K562 (cell line): ENCODE measurements at regions not wholly inside any gene's neighbourhood (a gene's known extent, or its start where the extent isn't known, plus 50 kb on each side); places are given as distances from the start of the nearest gene placed in this dataset.

ENCODE experiments used
- ATAC-seq: fragments of 200-7000 bp; cut with Tn5 transposase; 3 replicates; pipeline ENCODE4 v1.9.1; 2020; ENCODE audit warnings: moderate library complexity
- BruUV-seq: library from RNA; stranded (reverse); fragments of 400-500 nt; replicated peaks from 2 replicates; lab custom pipeline; 2021; lab: Mats Ljungman, UMichigan
- CTCF ChIA-PET: fragments of 300-600 bp; formaldehyde crosslinking; extraction: SDS; loops from one replicate; lab custom pipeline; 2021; ENCODE audit warnings: low intra/inter-chr PET ratio; lab: Yijun Ruan, JAX
- POLR2A ChIA-PET: fragments of 300-600, 350-650 bp; sonication (Branson Sonifier 250); formaldehyde crosslinking; extraction: SDS; loops from one replicate; lab custom pipeline; 2021; ENCODE audit warnings: antibody characterized with exemption, inconsistent platforms; lab: Yijun Ruan, JAX
- DNase-seq, 4 experiments: peaks; one replicate each; pipeline versions ENCODE4 v3.0.0 to v3.0.0-alpha.2; 2011 to 2018; ENCODE audit warnings: low spot score in 3 of 4, mixed read lengths in 3 of 4; ENCODE audit errors: extremely low read depth in 1 of 4
- FAIRE-seq: peaks from 2 replicates; lab custom pipeline; 2011; peaks lifted over from hg19 to GRCh38; lab: Jason Lieb, UNC
- H2AFZ ChIP-seq: 2 replicates; pipeline ENCODE4 v1.6.0; 2011; ENCODE audit warnings: low read depth, low read length, control low read depth, inconsistent platforms
- H3K27ac ChIP-seq: fragments of 200-600 bp; 3 replicates; pipeline ENCODE4 v1.8.0; 2011; ENCODE audit warnings: low read depth, mild to moderate bottlenecking, control low read depth, inconsistent platforms, low read length, moderate library complexity, mixed read lengths; ENCODE audit errors: extremely low read depth
- H3K27me3 ChIP-seq, 2 experiments: fragments of 300-600 bp in 1 of 2; 2 replicates in 1 of 2; 3 replicates in 1 of 2; pipeline versions ENCODE4 v1.6.0 to v1.8.0; 2011; ENCODE audit warnings: inconsistent platforms in 2 of 2, low read length in 2 of 2, mild to moderate bottlenecking in 1 of 2, mixed read lengths in 1 of 2, moderate library complexity in 1 of 2; ENCODE audit not compliant: control insufficient read depth in 2 of 2, insufficient read depth in 2 of 2
- H3K36me3 ChIP-seq: fragments of 300-600 bp; 3 replicates; pipeline ENCODE4 v1.8.0; 2011; ENCODE audit warnings: mild to moderate bottlenecking, low read length, inconsistent platforms; ENCODE audit not compliant: control insufficient read depth, insufficient read depth
- H3K4me1 ChIP-seq, 2 experiments: fragments of 200-600 bp in 1 of 2; replicated peaks in 1 of 2; 2 replicates in 1 of 2; 3 replicates in 1 of 2; pipeline versions ENCODE4 v1.5.1 to v1.8.0; 2011; ENCODE audit warnings: inconsistent platforms in 2 of 2, low read length in 2 of 2, mild to moderate bottlenecking in 1 of 2, mixed read lengths in 1 of 2, moderate library complexity in 1 of 2; ENCODE audit not compliant: control insufficient read depth in 2 of 2, insufficient read depth in 2 of 2
- H3K4me2 ChIP-seq: 2 replicates; pipeline ENCODE4 v1.6.1; 2011; ENCODE audit warnings: low read length, control low read depth, inconsistent platforms, mixed read lengths; ENCODE audit not compliant: insufficient read depth
- H3K4me3 ChIP-seq: fragments of 200-600 bp; sonication (generic), shearing (Covaris generic); 2 replicates; pipeline ENCODE4 v1.5.1; 2016; ENCODE audit warnings: control low read depth, inconsistent platforms
- H3K79me2 ChIP-seq: fragments of 200-600 bp; 3 replicates; pipeline ENCODE4 v1.8.0; 2011; ENCODE audit warnings: low read length, inconsistent platforms; ENCODE audit not compliant: control insufficient read depth, insufficient read depth
- H3K9ac ChIP-seq, 2 experiments: 2 replicates each; pipeline versions ENCODE4 v1.6.0 to v1.6.1; 2011; ENCODE audit warnings: low read depth in 2 of 2, low read length in 2 of 2, control low read depth in 1 of 2, inconsistent platforms in 1 of 2, mild to moderate bottlenecking in 1 of 2, mixed read lengths in 1 of 2; ENCODE audit not compliant: insufficient read depth in 1 of 2
- H3K9me1 ChIP-seq: one replicate; pipeline ENCODE4 v1.6.0; 2011; ENCODE audit warnings: inconsistent platforms, mild to moderate bottlenecking, low read length, moderate library complexity; ENCODE audit not compliant: control insufficient read depth, insufficient read depth
- H3K9me3 ChIP-seq: replicated peaks from 2 replicates; pipeline ENCODE4 v1.5.1; 2011; ENCODE audit warnings: low read depth, low read length, inconsistent platforms; ENCODE audit not compliant: control insufficient read depth, insufficient read depth
- H4K20me1 ChIP-seq: replicated peaks from 2 replicates; pipeline ENCODE4 v1.6.1; 2011; ENCODE audit warnings: low read length, inconsistent platforms, mixed read lengths; ENCODE audit not compliant: control insufficient read depth, insufficient read depth
- C11orf30 ChIP-seq: fragments of 450-650 bp; IDR thresholded peaks from 2 replicates; pipeline ENCODE4 v1.6.1; 2016; ENCODE audit warnings: low read depth, mild to moderate bottlenecking
- COPS2 ChIP-seq: fragments of 450-650 bp; conservative IDR thresholded peaks from 2 replicates; pipeline ENCODE4 v1.6.1; 2016; ENCODE audit warnings: mild to moderate bottlenecking, moderate library complexity
- MGA ChIP-seq: fragments of 450-650 bp; IDR thresholded peaks from 2 replicates; pipeline ENCODE4 v1.6.1; 2016; ENCODE audit warnings: mild to moderate bottlenecking, moderate library complexity
- ZNF165 ChIP-seq: fragments of 250-450 bp; sonication (Bioruptor Pico); IDR thresholded peaks from 2 replicates; pipeline ENCODE4 v1.4.0; 2020; ENCODE audit warnings: borderline replicate concordance
- ZNF316 ChIP-seq: fragments of 450-650 bp; IDR thresholded peaks from 2 replicates; pipeline ENCODE4 v1.6.1; 2016
- ZNF79 ChIP-seq: fragments of 250-450 bp; sonication (Bioruptor Pico); IDR thresholded peaks from 2 replicates; pipeline ENCODE4 v1.4.0; 2020; ENCODE audit warnings: low read depth, mild to moderate bottlenecking, moderate library complexity
- WGBS: fragments of 100-300 bp; shearing (Covaris generic); methylation state at CpG from one replicate; pipeline ENCODE4 v1.1.6; 2016; ENCODE audit warnings: low coverage, mixed read lengths; ENCODE audit not compliant: insufficient coverage; ENCODE audit errors: missing lambda C conversion rate; 5-methylcytosine and 5-hydroxymethylcytosine counted together
- in situ Hi-C: fragments of 300-500 bp; cut with MboI; formaldehyde crosslinking; loops from 4 replicates; pipeline ENCODE4 v1.15.0; 2018; ENCODE audit warnings: inconsistent platforms, mixed read lengths
- intact Hi-C: fragments of 100-400 bp; cut with micrococcal nuclease; formaldehyde crosslinking; loops from 2 replicates; pipeline ENCODE4 v1.14.2; 2022

- no peak for FAIRE-seq
- CTCF ChIA-PET = no interaction called here
These were observed 308.2 kb upstream of the NEBL start for GRCh38 chr10:21205328-21205727.

DNA sequence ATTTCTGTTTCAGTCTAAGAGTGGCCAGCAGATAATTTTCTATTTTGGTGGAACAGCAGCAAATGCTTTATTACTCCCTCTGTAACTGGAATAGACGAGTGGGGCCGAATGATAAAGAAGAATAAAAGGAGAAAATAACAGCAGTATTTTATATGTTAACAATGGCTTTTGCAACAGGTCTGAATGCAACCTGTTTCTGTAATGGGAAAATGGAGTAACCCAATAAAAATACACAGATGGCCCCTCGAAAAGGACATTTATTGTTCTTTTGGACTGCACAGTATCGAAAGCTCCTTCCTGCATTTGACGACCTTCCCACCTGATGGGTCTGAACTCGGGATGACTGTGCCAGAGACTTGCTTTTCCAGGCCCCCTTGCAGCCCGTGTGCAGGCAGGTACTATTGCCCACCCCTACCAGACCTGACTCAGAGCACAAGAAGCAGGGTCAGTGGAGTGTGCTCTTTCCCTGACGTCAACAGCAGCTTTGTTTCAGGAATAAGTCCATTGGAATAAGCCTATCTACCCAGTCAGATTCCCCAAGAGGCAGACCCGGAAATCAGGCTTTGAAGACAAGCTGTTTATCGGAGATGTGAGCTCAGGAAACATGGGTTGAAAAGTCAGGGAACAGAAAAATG lies 306.5 kb upstream of the NEBL start:
- Histone ChIP-seq H4K20me1 (no peaks in the 10 kb centered on the region), H3K9ac (no peak overlapping the region), H2AFZ (peak overlapping the region; percentile 85), H3K4me1 (peaks cover 0 to 15% of the 10 kb centered on the region in 2 experiments; a peak in 4 of 5 replicates), H3K27me3 (no peaks in the 10 kb centered on the region), H3K79me2 (no peaks in the 10 kb centered on the region), H3K36me3 (no peaks in the 10 kb centered on the region), H3K27ac (no peak overlapping the region), H3K4me2 (peak overlapping the region; percentile 54), H3K4me3 (no peak overlapping the region), H3K9me3 (peaks cover 11% of the 10 kb centered on the region), H3K9me1 (no peaks in the 10 kb centered on the region)
- 22% methylated on average over 10 of the region's 10 CpGs for whole genome bisulfite sequencing
- in situ Hi-C loops = no loop called here
- DNase-seq (no peak), ATAC-seq (peak; percentile 51), FAIRE-seq (peak; percentile 15)
- CTCF ChIA-PET = no interaction called here
- intact Hi-C loops = no loop called here
- BruUV-seq = no TSS peak
- POLR2A ChIA-PET = interaction anchor here (0.6 to 1.4 kb wide), 5 partner anchors 9 to 189 kb away, joined by 3 to 5 read pairs (median 3); no protein-coding TSS in a partner anchor
- TF ChIP-seq MGA = 0 out of 2 replicates have a peak, but pooled peaks have one; percentile 28
- no peak for TF ChIP-seq ZNF79 (CRISPR knock-in tag)

More at GRCh38 chr10:21205328-21205727, 308.2 kb upstream of the NEBL start:
- Histone ChIP-seq H3K36me3 (no peaks in the 10 kb centered on the region), H3K79me2 (no peaks in the 10 kb centered on the region), H3K4me3 (no peak overlapping the region), H4K20me1 (no peaks in the 10 kb centered on the region), H3K9me1 (no peaks in the 10 kb centered on the region), H3K27me3 (no peaks in the 10 kb centered on the region), H3K4me1 (peaks cover 0 to 29% of the 10 kb centered on the region in 2 experiments; a peak in 4 of 5 replicates), H3K4me2 (no peak overlapping the region), H3K9ac (no peak overlapping the region), H2AFZ (no peak overlapping the region), H3K9me3 (peaks cover 11% of the 10 kb centered on the region), H3K27ac (no peak overlapping the region)
- in situ Hi-C loops (no loop called here), intact Hi-C loops (no loop called here)
- POLR2A ChIA-PET = interaction anchor here (1.0 kb wide), 1 partner anchor 12 kb away, joined by 4 read pairs; no protein-coding TSS in a partner anchor
- DNase-seq = no peak
- TF ChIP-seq ZNF165 (CRISPR knock-in tag) = no peak
- TF ChIP-seq COPS2 = no peak
- peak; percentile 35; the same call in 1 of the 2 replicates for TF ChIP-seq C11orf30
- peak; percentile 65 for TF ChIP-seq ZNF316
- no peak for ATAC-seq
- no TSS peak for BruUV-seq
